ENCODE measurements at regions not wholly inside any gene's neighbourhood (a gene's known extent, or its start where the extent isn't known, plus 50 kb on each side); places are given as distances from the start of the nearest gene placed in this dataset.

DNA sequence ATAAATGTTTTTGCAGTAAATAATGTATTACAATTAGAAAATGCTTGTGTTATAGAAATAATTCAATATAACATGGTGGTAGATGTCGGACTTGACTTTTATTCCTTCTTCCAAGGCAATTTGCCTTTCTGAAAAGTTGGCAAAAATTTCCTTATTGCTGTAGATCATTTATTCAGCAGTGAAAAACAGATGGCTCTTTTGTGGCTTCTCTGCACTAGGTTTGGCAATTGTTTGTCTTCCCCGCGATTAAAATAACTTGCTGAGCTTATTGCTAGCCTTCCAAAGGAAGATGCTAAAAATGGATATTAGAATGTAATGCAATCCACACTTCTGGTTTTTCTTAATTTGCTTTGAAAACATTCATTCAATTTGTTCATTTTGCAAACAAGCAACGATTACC lies 1977.9 kb upstream of the ADGRL3 start:
- H3K4me3 Mint-ChIP-seq, result no peak overlapping the region
- H3K9me3 Mint-ChIP-seq, result peaks cover 2% of the 10 kb centered on the region
- no peaks in the 10 kb centered on the region for H3K4me1 Mint-ChIP-seq
- no peak for DNase-seq
- CTCF ChIA-PET, result no interaction called here
- no peak overlapping the region for H3K27ac Mint-ChIP-seq
- POLR2A ChIA-PET, result no interaction called here
- H3K36me3 Mint-ChIP-seq (ENCODE audit: low read depth), result no peaks in the 10 kb centered on the region
- H3K27me3 Mint-ChIP-seq, result no peaks in the 10 kb centered on the region

DNA sequence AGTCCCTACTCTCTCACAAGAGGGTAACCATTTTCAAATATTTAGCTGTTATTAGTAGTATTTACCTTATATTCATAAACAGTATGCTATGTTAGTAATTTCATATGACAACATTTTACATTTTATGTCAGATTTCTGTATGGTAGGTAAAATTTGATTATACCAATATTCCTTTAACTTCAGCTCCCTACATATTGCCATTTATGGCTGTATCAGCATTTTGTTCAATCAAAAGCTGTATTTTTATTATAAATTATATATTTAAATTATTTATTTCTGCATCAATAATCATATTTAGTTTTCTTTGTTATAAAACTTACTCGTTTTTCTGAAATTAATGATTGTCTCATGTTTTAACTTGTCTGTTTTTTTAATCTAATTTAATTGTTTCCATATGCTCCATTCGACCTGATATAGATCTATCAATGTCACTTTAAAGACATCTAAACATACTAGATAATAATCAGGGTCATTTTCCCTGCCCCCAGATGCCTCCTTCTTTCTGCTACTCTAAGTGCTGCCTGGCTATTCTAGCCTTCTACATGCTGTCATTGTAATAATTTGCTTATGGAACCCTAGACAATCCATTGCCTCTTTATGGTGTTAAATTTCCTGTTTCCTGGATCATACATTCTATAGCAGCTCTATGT lies 1976.7 kb upstream of the ADGRL3 start:
- POLR2A ChIA-PET, result no interaction called here
- Mint-ChIP-seq H3K27ac (no peak overlapping the region), H3K36me3 (ENCODE audit: low read depth) (no peaks in the 10 kb centered on the region), H3K9me3 (peaks cover 2% of the 10 kb centered on the region), H3K4me1 (no peaks in the 10 kb centered on the region), H3K4me3 (no peak overlapping the region), H3K27me3 (no peaks in the 10 kb centered on the region)
- CTCF ChIA-PET, result no interaction called here
- DNase-seq, result no peak

- H3K9me3 Mint-ChIP-seq, result peaks cover 10% of the 10 kb centered on the region
- DNase-seq, result no peak
- ChIA-PET CTCF (no interaction called here), POLR2A (no interaction called here)
- H3K27ac Mint-ChIP-seq, result no peak overlapping the region
- no peaks in the 10 kb centered on the region for H3K4me1 Mint-ChIP-seq
- no peak overlapping the region for H3K4me3 Mint-ChIP-seq
- no peaks in the 10 kb centered on the region for H3K36me3 Mint-ChIP-seq (ENCODE audit: low read depth)
- no peaks in the 10 kb centered on the region for H3K27me3 Mint-ChIP-seq
Measured at GRCh38 chr4:59238212-59238611, 1961.9 kb upstream of the ADGRL3 start.

- CTCF ChIA-PET, result no interaction called here
- no peak for DNase-seq
- Mint-ChIP-seq H3K9me3 (peaks cover 10% of the 10 kb centered on the region), H3K27me3 (no peaks in the 10 kb centered on the region), H3K36me3 (ENCODE audit: low read depth) (no peaks in the 10 kb centered on the region), H3K4me1 (no peaks in the 10 kb centered on the region), H3K27ac (no peak overlapping the region), H3K4me3 (no peak overlapping the region)
- POLR2A ChIA-PET, result no interaction called here
Measured at GRCh38 chr4:59240011-59240410, 1960.1 kb upstream of the ADGRL3 start.

DNA sequence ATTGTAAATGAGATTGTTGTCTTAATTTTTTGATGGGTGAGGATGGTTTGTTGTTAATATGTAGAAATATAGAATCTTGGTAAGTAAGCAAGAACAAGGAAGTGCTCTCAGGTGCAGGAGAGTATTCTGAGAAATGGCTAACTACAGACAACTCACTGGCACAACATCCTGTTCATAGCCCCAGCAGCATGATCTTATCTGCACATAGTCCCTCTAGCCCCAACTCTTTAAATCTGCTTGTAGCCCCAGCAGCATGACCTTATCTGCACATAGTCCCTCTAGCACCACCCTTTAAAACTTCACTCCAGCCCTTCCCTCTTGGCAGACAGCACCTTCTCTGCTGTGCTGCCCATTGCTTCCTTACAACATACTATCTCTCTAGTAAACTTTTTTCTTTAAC lies 1957.1 kb upstream of the ADGRL3 start:
- no peaks in the 10 kb centered on the region for H3K4me1 Mint-ChIP-seq
- no peaks in the 10 kb centered on the region for H3K27me3 Mint-ChIP-seq
- H3K9me3 Mint-ChIP-seq, result peaks cover 7% of the 10 kb centered on the region
- CTCF ChIA-PET, result no interaction called here
- H3K36me3 Mint-ChIP-seq (ENCODE audit: low read depth), result no peaks in the 10 kb centered on the region
- DNase-seq, result no peak
- H3K27ac Mint-ChIP-seq, result no peak overlapping the region
- H3K4me3 Mint-ChIP-seq, result no peak overlapping the region
- POLR2A ChIA-PET, result no interaction called here

DNA sequence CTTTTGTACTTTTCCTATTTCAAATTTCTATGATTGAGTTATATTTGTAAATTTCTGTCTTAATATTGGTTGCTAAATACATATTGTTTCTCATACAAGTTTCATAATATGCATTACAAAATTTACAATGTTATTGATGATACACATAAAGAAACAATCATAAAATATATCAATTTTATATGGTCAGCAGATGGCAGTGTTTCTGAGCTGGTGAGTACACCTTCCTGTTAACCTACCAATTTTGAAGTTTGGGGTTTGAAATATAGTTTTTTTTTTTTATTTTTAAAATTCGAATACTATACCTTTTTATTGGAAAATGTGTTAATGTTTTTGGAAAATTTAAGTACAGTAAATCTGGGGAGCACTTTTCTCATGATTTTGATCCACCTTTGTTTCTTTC lies 1953.1 kb upstream of the ADGRL3 start:
- ChIA-PET CTCF (no interaction called here), POLR2A (no interaction called here)
- no peak overlapping the region for H3K27ac Mint-ChIP-seq
- H3K36me3 Mint-ChIP-seq (ENCODE audit: low read depth), result no peaks in the 10 kb centered on the region
- no peak for DNase-seq
- H3K27me3 Mint-ChIP-seq, result no peaks in the 10 kb centered on the region
- peaks cover 9% of the 10 kb centered on the region for H3K9me3 Mint-ChIP-seq
- H3K4me1 Mint-ChIP-seq, result no peaks in the 10 kb centered on the region
- no peak overlapping the region for H3K4me3 Mint-ChIP-seq

DNA sequence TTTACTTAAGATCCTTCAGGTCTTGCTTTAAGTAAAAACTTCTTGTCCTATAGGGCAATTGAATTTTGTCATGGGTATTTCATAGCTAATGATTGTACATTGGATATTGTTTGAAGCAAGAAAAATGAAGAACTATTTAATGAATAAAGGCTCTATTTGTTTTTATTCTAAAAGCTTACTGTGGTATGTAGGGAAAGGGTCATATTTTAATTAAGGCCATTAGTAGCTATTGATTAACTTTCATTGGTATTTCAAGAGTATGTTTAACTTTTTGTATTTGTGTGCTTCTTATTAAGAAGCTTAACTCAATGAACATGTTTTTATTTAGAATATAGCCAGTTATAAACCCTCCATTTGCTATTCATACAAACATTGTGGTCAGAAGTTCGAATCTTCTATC lies 1951.8 kb upstream of the ADGRL3 start:
- ChIA-PET POLR2A (no interaction called here), CTCF (interaction anchor here (0.6 kb wide), 1 partner anchor 954 kb away, joined by 3 read pairs; no protein-coding TSS in a partner anchor)
- DNase-seq, result no peak
- Mint-ChIP-seq H3K9me3 (peaks cover 11% of the 10 kb centered on the region), H3K27ac (no peak overlapping the region), H3K36me3 (ENCODE audit: low read depth) (no peaks in the 10 kb centered on the region), H3K27me3 (no peaks in the 10 kb centered on the region), H3K4me3 (no peak overlapping the region), H3K4me1 (no peaks in the 10 kb centered on the region)

DNA sequence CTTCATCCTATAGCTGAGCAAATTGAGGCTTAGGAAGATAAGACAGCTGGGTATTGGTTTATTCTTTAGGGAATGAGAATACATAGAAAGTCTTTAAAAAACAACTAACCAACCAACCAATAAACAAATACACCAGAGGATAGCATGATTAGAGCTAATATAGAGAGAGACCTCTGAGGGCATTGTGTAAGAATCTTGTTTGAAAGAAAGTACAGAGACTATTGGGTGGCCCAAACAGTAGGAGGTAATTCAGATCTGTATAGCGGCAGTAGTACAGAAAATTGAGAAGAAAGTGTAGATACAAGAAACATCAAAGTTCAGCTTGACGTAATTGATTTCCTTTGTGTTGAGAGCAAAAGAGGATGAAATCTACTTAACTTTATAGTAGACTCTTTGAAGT lies 1951.0 kb upstream of the ADGRL3 start:
- Mint-ChIP-seq H3K9me3 (peaks cover 9% of the 10 kb centered on the region), H3K4me1 (no peaks in the 10 kb centered on the region), H3K36me3 (ENCODE audit: low read depth) (no peaks in the 10 kb centered on the region), H3K4me3 (no peak overlapping the region), H3K27ac (no peak overlapping the region), H3K27me3 (no peaks in the 10 kb centered on the region)
- CTCF ChIA-PET, result no interaction called here
- DNase-seq, result no peak
- POLR2A ChIA-PET, result no interaction called here

- Mint-ChIP-seq H3K4me1 (no peaks in the 10 kb centered on the region), H3K9me3 (peaks cover 6% of the 10 kb centered on the region), H3K36me3 (ENCODE audit: low read depth) (no peaks in the 10 kb centered on the region), H3K27me3 (no peaks in the 10 kb centered on the region), H3K27ac (no peak overlapping the region), H3K4me3 (no peak overlapping the region)
- no peak for DNase-seq
- ChIA-PET CTCF (no interaction called here), POLR2A (no interaction called here)
Measured at GRCh38 chr4:59258002-59258401, 1942.1 kb upstream of the ADGRL3 start.

GRCh38 chr4:59307609-59308008 lies 1892.5 kb upstream of the ADGRL3 start:
- no peak for DNase-seq
- POLR2A ChIA-PET, result no interaction called here
- peaks cover 6% of the 10 kb centered on the region for H3K9me3 Mint-ChIP-seq
- CTCF ChIA-PET, result no interaction called here
- no peaks in the 10 kb centered on the region for H3K36me3 Mint-ChIP-seq (ENCODE audit: low read depth)
- no peak overlapping the region for H3K27ac Mint-ChIP-seq
- no peaks in the 10 kb centered on the region for H3K4me1 Mint-ChIP-seq
- H3K27me3 Mint-ChIP-seq, result no peaks in the 10 kb centered on the region
- no peak overlapping the region for H3K4me3 Mint-ChIP-seq

DNA sequence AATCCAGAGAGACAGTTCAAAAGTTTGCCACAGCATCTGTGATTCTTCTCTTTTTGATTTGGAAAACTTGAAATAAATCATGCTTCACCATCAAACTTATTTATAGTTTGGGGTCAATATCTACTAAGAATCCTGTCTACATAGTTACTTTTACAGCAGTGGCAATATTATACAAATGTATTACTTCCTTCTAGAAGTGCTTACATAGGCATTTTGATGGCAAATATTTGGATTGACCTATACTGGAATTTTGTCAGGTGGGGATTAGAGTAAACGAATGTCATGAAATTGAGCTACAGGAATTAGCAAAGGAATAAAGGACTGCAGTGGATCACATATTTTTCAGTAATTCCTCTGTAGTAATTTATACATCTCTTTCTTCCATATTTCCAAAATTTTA lies 1885.5 kb upstream of the ADGRL3 start:
- Mint-ChIP-seq H3K4me3 (no peak overlapping the region), H3K27me3 (no peaks in the 10 kb centered on the region), H3K36me3 (ENCODE audit: low read depth) (no peaks in the 10 kb centered on the region), H3K27ac (no peak overlapping the region), H3K4me1 (no peaks in the 10 kb centered on the region), H3K9me3 (peaks cover 3% of the 10 kb centered on the region)
- DNase-seq, result no peak
- ChIA-PET POLR2A (no interaction called here), CTCF (no interaction called here)

- no peak overlapping the region for H3K4me3 Mint-ChIP-seq
- H3K36me3 Mint-ChIP-seq (ENCODE audit: low read depth), result no peaks in the 10 kb centered on the region
- no peak for DNase-seq
- ChIA-PET CTCF (no interaction called here), POLR2A (no interaction called here)
- H3K27me3 Mint-ChIP-seq, result no peaks in the 10 kb centered on the region
- no peak overlapping the region for H3K27ac Mint-ChIP-seq
- H3K4me1 Mint-ChIP-seq, result no peaks in the 10 kb centered on the region
- H3K9me3 Mint-ChIP-seq, result peaks cover 5% of the 10 kb centered on the region
Measured at GRCh38 chr4:59339631-59340030, 1860.5 kb upstream of the ADGRL3 start.

DNA sequence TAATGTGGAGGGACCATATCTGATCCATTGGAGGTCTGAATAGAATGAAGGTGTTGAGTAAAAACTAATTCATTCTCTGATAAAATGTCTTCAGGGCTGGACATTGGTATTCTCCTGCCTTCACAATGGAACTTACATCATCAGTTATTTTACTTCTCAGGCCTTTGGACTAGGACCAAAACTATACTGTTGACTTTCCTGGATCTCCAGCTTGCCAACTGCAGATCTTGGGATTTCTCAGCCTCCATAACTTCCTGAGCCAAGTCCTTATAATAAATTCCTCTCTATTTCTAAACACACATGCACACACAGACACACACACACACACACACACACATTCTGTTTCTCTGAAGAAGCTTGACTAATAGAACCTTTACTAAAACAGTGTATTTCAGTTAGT lies 1858.6 kb upstream of the ADGRL3 start:
- DNase-seq, result no peak
- Mint-ChIP-seq H3K27me3 (no peaks in the 10 kb centered on the region), H3K36me3 (ENCODE audit: low read depth) (no peaks in the 10 kb centered on the region), H3K9me3 (peaks cover 5% of the 10 kb centered on the region), H3K27ac (no peak overlapping the region), H3K4me1 (no peaks in the 10 kb centered on the region), H3K4me3 (no peak overlapping the region)
- CTCF ChIA-PET, result no interaction called here
- POLR2A ChIA-PET, result no interaction called here

GRCh38 chr4:59348949-59349348 lies 1851.2 kb upstream of the ADGRL3 start:
- no peak for DNase-seq
- Mint-ChIP-seq H3K27me3 (no peaks in the 10 kb centered on the region), H3K4me1 (no peaks in the 10 kb centered on the region), H3K27ac (no peak overlapping the region), H3K36me3 (ENCODE audit: low read depth) (no peaks in the 10 kb centered on the region), H3K9me3 (peaks cover 9% of the 10 kb centered on the region), H3K4me3 (no peak overlapping the region)
- ChIA-PET POLR2A (no interaction called here), CTCF (no interaction called here)

DNA sequence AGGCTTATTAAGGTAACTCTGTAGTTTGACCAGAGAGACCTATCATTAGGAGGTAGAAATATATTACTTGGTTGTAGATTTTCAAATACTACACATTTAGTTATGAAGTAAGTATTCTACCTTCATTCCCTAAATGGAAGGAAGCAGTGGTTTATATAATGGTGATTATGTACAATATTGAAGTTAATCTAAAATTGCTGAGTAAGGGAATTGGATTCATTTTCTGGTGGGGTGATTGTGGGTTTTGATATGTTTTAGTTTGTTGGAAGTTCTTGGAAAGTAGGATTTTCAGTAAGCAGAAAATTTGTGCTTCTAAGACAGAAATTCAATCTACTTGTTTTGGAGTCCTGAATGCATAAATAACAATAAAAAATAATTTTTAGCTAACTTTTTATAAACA lies 1830.9 kb upstream of the ADGRL3 start:
- Mint-ChIP-seq H3K9me3 (peaks cover 2% of the 10 kb centered on the region), H3K27me3 (no peaks in the 10 kb centered on the region), H3K4me1 (no peaks in the 10 kb centered on the region), H3K27ac (no peak overlapping the region), H3K4me3 (no peak overlapping the region), H3K36me3 (ENCODE audit: low read depth) (no peaks in the 10 kb centered on the region)
- ChIA-PET POLR2A (no interaction called here), CTCF (no interaction called here)
- DNase-seq, result no peak
